ENCODE measurements at regions not wholly inside any gene's neighbourhood (a gene's known extent, or its start where the extent isn't known, plus 50 kb on each side); places are given as distances from the start of the nearest gene placed in this dataset.
"Not testable (repeated sequence)": the region's sequence is repeated elsewhere in the genome, so short reads cannot be mapped to it uniquely, and the experiment has no call there.

DNA sequence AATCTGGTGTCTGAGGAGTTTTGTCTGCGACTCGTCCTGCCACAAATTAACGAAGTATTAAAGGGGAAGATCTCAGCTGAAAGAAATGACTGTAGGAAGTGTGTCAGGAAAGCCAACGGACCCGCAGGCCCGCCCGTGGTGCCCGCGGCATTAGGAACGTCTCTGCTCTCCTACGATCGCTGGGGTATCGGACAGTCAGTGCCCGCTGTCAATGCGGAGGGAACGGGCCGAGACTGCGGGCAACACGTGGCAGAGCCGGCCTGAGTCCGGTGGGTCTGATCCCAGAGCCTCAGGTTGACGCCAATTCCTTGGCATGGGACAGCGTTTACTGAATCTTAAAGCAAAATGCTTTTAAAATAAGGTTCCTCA is 128.7 kb downstream of the KBTBD2 start:
- DNase-seq (ENCODE audit: low read depth) = no peak

DNA sequence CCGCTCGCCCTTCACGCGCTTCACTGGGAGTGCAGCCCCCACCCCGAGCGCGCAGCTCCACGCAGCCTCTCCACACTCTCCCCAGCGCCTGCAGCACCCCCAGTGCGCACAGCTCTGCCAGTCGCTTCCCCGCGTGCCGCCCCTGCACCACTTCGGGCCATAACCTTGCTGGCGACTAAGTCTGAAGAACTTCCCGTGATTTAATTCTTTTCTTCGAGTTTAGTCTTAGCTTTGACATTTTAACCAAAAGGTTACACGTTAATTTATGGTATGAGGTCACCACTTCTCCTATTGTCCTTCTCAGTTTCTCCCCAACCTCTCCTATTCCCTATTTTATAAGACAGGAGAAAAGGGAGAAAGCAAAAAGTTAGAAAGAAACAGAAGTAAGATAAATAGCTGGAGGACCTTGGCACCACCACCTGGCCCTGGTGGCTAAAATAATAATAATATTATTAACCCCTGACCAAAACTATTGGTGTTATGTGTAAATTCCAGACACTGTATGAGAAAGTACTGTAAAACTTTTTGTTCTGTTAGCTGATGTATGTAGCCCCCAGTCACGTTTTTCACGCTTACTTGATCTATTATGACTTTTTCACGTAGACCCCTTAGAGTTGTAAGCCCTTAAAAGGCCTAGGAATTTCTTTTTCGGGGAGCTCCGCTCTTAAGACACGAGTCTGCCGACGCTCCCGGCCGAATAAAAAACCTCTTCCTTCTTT is 129.2 kb downstream of the KBTBD2 start:
- not testable (repeated sequence) for DNase-seq (ENCODE audit: low read depth)

- DNase-seq (ENCODE audit: low read depth) = no peak
These were observed 129.9 kb downstream of the KBTBD2 start for GRCh38 chr7:32761451-32762205.

DNA sequence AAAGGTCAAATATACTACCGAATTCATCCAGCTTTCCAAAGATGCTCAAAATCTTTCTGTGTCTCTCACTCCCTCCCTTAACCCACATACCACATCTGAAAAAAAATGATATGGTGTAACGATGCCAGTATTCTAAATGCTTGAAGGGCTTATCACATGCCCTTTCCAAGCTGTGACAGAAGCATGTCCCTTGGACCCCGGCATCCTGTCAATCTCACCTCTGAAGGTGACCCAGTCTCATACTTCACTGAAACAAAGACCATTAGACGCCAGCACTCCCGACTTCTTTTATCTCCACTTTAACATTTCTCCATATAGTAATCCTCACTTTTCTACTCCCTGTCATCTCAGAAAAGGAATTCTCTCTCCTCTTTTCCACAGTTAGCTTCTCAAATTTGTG is 130.8 kb downstream of the KBTBD2 start:
- not testable (repeated sequence) for DNase-seq (ENCODE audit: low read depth)

DNA sequence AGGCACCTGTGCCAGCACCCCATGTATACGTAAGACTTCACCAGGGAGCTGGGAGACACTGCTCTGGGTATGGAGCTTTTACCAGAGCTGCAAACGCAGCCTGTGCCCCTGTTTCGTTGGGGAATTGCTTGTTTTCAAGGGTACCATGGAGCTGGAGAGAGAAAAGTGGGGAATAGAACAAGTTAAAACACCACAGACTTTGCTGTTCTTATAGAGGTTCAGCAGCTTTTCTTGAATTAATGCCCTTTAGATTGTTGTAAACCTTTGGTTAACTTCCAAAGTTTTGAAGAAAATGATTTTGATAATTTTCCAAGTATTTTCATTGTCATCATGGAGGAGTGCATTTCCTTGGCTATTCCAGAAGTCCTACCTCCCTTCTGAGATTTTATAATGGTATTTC is 131.7 kb downstream of the KBTBD2 start:
- DNase-seq (ENCODE audit: low read depth) = not testable (repeated sequence)

- not testable (repeated sequence) for DNase-seq (ENCODE audit: low read depth)
These were observed 137.7 kb downstream of the KBTBD2 start for GRCh38 chr7:32753872-32754271.

GRCh38 chr7:32748337-32748736 is 143.2 kb downstream of the KBTBD2 start:
- not testable (repeated sequence) for DNase-seq (ENCODE audit: low read depth)

DNA sequence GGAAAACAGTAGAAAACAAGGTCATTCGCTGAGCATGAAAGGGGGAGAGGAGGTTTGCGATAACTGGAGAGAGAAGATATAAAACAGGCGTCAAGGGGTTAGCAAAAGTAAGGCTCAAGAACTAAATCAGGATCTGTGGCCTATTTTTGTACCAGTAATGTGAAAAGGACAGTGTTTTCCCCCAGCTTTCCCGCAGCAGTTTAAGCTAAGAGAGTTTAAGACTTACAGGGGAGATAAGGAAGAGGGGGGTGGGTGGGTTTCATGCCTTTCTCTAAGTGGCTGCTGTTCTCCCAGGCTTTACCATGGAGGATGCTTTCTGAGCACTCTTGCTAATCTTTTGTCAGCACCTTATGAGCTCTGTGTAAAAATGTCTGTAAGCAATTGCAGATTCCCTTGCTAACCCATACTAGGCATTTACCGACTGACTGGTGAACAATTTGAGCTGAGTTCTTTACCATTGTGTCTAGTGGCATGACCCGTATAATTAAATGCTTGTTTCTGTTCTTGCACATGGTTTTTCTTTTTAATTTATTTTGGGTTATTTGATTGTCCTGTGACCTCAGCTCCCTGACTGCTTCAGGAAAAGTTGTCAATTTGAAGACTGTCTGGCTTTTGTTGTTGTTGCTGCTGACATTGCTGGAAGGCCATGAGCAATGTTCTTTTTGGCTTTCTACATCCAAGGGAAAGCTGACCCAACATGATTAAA is 144.0 kb downstream of the KBTBD2 start:
- not testable (repeated sequence) for DNase-seq (ENCODE audit: low read depth)

GRCh38 chr7:32741853-32742476 is 149.6 kb downstream of the KBTBD2 start:
- DNase-seq (ENCODE audit: low read depth) = not testable (repeated sequence)

DNA sequence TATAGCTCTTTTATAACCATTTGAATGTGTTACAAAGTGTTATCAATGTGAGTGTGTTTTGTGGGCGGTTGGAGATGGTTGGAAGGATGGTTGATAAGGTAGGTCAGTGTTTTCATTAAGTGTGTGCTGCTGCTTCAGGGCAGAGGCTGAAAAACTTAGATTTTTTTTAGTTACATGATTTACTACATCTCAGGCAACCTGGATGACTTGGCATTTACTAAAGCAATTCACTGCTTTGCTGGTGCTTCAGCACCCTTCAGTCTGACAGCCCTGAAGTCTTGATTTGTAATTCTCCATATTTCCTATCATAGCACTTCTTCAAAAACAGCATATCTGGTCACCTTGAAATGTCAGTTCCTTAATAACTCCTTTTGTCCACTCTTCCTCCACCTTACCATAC is 151.8 kb downstream of the KBTBD2 start:
- not testable (repeated sequence) for DNase-seq (ENCODE audit: low read depth)

GRCh38 chr7:32738390-32738789 is 153.2 kb downstream of the KBTBD2 start:
- DNase-seq (ENCODE audit: low read depth) = not testable (repeated sequence)

GRCh38 chr7:32732767-32733166 is 158.8 kb downstream of the KBTBD2 start:
- DNase-seq (ENCODE audit: low read depth) = not testable (repeated sequence)

GRCh38 chr7:32729335-32729675 is 162.3 kb downstream of the KBTBD2 start:
- not testable (repeated sequence) for DNase-seq (ENCODE audit: low read depth)

DNA sequence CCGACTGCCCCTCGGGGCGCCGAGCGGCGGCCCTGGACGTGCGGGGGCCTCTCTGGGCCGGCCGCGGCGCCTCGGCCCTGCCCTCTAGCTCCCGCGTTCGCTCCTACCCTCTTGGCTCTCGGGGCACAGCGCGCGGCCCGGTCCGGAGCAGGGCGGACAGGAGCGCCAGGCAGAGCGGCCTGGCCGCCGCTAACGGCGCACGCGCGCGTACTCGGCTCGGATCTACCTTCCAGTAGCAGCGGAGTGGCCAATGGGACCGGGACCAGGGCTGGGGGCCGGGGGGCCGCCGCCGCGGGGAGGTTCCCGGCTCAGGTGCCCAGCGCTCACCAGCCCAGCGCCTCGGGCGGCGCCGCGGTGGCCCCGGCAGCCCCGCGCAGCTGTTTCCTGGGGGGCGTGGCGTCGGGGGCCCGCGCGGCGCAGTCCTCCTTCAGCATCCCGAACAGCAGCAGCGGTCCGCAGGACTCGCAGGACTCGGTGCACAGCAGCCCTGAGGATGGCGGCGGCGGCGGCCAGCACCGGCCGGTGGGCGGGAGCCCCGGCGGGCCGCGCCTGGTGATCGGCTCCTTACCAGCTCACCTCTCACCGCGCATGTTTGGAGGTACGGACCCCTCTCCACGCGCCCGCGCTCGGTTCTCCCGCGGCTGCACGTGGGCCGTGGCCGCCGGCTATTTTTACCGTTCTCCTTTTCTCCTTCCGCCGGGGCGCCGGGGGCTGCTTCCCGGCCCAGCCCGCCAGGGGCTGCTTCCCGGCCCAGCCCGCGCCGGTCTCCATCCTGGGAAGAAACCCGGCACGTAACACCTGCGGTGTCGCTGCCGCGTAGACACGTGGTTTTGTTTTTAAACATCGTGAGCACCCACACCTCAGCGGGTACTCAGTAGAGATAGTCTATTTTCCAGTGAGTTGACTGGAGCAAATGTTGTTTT is 162.9 kb downstream of the KBTBD2 start:
- not testable (repeated sequence) for DNase-seq (ENCODE audit: low read depth)

- not testable (repeated sequence) for DNase-seq (ENCODE audit: low read depth)
These were observed 163.8 kb downstream of the KBTBD2 start for GRCh38 chr7:32727483-32728411.

GRCh38 chr7:32722837-32723236 is 168.7 kb downstream of the KBTBD2 start:
- DNase-seq (ENCODE audit: low read depth) = not testable (repeated sequence)

DNA sequence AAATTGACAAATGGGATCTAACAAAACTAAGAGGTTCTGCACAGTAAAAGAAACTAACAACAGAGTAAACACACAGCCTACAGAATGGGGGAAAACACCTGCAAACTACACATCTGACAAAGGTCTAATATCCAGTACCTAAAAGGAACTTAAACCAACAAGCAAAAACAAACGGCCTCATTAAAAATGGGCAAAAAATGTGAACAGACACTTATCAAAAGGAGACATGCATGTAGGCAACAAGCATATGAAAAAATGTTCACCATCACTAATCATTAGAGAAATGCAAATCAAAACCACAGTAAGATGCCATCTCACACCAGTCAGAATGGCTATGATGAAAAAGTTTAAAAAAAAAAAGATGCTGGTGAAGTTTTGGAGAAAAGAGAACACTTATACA is 197.4 kb downstream of the KBTBD2 start:
- no peak for DNase-seq (ENCODE audit: low read depth)

GRCh38 chr7:32691965-32692815 is 196.9 kb downstream of the AVL9 start:
- DNase-seq (ENCODE audit: low read depth) = not testable (repeated sequence)

DNA sequence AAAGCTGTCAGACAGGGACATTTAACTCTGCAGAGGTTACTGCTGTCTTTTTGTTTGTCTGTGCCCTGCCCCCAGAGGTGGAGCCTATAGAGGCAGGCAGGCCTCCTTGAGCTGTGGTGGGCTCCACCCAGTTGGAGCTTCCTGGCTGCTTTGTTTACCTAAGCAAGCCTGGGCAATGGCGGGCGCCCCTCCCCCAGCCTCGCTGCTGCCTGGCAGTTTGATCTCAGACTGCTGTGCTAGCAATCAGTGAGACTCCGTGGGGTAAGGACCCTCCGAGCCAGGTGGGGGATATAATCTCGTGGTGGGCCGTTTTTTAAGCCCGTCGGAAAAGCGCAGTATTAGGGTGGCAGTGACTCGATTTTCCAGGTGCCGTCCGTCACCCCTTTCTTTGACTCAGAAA is 192.8 kb downstream of the AVL9 start:
- not testable (repeated sequence) for DNase-seq (ENCODE audit: low read depth)

Measured in HS-27A (cell line).